HG02870 (cell line): ENCODE measurements at regions not wholly inside any gene's neighbourhood (a gene's known extent, or its start where the extent isn't known, plus 50 kb on each side); places are given as distances from the start of the nearest gene placed in this dataset.

ENCODE experiments used
- ATAC-seq: cut with Tn5 transposase; IDR thresholded peaks from one replicate; pipeline ENCODE4 v1.9.1; 2021; ENCODE audit warnings: mild to moderate bottlenecking, moderate library complexity; ENCODE audit not compliant: unreplicated experiment

DNA sequence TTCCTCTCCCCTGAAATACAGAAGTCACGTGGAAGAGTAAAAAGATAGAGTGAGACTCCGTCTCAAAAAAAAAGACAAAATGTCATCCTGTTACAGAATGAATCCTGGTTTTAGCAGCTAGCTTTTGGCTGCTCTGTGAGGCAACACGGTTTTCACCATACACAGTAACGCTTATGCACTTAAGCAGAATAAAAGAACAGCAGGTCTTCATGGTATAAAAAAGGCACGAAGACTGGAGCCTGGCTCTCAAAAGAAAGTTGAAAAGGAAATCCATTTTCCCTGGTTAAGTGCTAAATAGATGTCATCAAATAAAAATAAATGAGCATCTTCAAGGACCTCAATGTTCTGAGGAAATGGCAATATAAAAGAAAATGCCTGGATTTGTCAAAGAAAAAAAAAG lies 444.1 kb downstream of the IPO8 start:
- ATAC-seq: no peak

DNA sequence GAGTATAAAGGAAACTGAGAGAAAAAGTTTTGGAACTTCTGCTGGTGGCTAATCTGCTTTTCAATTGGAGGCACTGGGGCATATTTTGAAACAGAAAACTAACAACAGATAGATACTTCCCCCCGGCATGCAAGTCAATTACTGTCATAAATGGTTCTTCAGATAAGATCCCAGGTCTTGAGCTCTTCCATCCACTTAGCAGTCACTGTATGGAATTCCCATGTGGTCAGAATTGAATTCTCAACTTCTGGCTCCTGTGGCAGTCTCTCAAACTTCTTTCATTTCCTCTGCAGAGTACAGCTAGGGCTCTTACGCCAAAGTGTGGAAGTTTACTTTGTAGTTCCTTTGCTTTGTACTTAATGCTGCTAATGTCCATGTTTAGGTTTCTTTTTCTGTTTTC lies 452.2 kb downstream of the IPO8 start:
- ATAC-seq: no peak

DNA sequence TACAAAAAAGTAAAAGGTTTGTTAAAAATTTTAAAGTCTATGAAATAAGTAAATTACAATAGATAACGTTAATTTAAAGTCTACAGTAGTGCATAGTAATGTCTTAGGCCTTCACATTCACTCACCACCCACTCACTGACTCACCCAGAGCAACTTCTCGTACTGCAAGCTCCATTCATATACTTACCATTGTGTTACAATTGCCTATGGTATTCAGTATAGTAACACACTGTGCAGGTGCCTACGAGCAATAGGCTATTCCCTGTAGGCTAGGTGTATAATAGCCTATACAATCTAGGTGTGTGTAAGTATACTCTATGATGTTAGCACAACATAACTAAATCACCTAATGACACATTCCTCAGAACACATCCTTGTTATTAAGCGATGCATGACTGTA lies 435.3 kb upstream of the TMTC1 start:
- no peak for ATAC-seq

DNA sequence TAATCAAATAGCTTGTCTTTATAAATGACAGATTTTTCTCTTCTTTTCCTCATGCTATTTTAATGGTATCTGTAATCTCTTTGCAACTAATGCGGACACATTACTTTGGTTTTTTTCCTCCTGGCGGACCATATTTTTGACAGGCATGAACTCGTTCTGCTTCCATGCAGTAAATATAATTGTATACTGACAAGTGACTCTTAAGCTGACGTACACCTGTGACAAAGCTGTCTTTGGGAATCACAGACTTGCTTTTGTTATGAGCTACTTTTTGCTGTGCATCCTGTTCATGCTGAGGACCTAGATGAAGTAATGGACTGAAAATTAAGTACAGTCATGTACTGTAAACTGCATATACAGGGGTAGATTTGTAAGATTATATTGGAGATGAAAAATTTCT lies 434.3 kb upstream of the TMTC1 start:
- ATAC-seq: no peak

DNA sequence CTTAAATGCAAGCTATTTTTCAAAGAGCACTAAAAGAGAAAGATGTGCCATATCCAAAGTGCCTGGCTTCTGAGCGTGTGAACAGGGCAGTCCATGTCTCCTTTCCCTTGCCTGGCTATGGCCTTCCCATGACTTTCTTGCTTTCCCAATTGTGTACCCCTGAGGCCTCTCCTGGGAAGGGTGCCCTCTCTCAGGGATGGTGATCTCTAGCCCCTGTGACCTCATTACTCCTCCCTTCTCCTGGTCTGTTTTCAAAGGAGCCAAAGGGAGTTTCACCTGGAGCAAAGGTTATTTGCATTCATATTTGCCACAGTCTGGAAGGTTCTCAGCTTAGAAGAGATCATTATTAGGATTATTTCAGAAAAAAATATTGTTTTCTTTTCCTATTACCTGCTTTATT lies 429.4 kb upstream of the TMTC1 start:
- no peak for ATAC-seq

DNA sequence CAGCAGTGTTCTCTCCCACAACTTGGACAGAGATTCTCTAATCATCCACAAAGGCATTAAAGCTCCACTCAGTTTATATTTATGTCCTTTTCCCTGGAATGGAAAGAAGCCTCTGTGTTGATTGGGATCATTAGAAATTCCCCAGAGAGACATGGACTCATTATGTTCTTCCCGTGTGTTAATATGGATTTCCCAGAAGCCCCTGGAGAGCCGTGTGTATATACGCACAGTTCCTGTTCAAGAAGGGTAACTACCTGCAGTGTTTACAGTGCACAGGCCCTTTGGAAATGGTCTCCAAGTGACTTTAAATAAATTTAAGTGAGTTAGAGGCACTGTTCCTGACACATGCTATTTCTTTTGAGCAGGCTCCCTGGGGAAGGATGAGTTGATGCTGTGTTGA lies 428.0 kb upstream of the TMTC1 start:
- ATAC-seq: no peak

DNA sequence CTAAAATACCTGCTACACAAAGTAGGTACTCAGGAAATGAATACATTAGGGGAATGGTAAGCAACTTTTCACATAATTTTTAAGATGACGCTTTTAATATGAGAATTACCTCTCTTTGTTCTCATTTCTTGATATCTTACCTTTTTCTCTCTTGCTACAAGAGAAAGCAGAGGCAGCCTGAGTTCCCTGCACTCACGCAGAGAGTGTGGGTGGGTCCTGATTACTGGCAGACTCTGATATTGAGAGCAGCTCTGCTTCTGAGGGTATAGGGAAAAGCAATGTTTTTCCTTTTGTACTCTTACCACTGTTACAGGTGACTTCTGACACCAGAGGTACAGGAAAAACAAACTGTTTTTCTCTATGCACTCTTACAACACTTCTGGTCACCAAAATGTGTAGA lies 420.2 kb upstream of the TMTC1 start:
- no peak for ATAC-seq

DNA sequence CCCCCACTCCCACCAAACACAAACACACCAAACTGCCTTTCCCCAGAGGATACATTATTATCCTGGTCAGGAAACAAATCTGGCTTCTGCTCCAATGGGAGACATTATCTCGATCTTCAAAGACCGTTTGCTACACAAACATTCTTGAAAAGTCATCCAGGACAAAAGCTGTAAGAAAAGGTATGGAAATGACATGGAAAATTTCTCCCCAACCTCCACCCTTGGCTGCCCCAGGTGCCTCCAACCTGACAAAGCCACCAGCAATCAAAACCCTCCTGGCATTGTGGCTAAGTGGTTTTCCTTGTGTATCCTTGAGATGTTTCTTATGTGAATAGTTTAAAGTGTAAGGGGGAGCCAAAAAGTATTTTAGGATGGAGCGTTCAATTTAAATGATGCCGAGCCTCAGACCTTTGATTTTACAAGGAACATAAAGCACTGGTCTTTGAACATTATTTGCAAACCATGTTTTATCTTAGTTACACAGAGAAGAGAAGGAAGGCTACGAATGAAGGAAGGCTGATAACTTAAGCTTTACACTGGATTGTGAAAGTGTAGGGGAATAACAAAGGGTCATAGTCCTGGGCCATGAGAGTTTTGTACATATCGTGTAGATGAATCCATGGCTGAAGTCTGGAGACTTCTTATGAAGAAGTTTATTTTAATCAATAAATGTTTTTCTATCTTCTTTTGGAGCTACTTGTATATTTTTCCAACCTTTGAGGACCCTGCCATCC lies 418.9 kb upstream of the TMTC1 start:
- ATAC-seq: no peak

DNA sequence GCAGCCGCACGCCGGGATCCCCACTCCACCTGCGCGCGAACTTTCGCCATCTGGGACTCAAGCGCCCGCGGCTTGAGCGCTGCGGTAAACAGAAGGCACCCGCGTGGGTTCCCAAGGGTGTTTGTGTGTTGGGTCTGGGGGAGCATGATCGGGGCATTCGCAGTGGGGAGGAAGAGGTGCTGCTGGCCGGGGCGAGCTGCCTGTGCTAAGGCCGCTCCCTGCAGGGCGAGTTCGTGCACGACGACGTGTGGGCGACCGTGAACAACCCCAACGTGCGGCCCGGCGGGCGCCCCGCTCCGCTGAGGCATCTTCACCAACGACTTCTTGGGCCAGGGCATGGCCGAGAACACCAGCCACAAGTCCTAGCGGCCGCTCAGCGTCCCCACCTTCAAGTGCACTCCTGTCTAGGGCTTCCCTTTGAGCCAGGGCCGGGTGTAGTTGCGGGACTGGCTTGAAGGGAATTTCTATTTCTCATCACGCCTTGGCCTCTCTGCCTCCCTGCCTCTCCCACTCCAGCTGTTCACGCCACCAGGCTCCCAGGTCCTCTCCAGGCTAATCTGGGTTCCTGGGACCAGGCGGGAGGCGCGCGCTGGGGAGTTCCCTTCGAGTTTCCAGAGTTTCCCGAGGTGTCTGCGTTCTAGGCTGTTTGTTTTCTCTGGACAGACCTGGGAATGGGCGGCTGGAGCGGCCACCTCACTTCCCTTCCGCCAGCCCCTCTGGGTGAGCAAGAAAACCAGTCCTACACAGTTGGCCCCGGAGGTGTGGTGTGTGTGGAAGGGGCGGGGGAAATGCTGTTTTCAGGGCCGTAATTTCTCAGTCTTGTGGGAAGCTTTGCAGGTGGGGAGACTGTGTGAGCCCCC lies 417.8 kb upstream of the TMTC1 start:
- ATAC-seq: no peak

DNA sequence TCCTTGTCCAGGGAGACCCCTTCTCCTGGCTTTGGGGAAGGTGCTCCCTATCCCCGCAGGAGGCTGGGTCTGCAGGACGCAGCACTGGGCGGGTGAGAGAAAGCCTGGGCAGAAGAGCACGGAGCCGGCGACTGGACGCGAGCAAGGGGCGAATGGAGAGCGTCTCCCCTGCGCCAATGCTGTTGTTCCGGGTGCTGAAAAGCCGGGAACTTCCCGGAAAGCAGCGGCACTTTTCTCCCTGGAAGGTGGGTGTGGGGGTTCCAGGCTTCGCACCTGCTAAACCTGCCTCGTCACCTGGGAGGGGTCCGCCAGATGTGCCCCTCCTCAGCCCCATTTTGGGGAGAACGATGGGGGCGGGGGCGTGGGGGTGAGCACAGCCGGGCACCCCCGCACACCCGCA lies 417.1 kb upstream of the TMTC1 start:
- ATAC-seq: no peak

DNA sequence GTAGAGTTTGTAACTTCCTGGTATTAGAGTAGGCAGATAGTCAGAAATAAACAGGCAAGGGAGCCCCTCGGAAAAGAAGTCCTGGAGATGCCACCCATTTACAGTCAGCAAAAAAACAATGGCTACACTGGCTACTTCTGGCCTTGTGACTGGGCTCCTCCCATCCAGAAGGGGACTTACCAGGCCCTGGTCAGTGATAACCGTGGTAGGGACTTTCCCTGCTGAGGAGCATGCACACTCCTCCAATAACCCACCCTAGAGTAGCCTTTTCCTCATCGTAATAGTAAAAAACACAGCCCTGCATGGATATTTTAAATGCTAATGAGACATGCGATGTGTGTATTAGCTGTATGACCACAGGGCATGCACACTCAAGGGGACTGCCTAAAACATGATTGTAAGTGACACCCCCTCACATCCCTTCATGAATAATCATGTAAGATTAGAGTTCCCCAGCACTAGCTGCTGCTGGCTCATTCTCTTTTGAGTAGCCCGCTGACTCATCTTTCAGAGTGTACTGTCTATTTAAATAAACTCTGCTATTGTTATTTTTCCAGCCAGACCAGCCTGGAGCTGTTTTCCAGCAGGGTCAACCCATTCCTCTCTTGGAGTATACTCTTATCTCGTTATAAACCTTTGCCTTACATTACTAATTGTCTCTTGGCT lies 413.8 kb upstream of the TMTC1 start:
- no peak for ATAC-seq

DNA sequence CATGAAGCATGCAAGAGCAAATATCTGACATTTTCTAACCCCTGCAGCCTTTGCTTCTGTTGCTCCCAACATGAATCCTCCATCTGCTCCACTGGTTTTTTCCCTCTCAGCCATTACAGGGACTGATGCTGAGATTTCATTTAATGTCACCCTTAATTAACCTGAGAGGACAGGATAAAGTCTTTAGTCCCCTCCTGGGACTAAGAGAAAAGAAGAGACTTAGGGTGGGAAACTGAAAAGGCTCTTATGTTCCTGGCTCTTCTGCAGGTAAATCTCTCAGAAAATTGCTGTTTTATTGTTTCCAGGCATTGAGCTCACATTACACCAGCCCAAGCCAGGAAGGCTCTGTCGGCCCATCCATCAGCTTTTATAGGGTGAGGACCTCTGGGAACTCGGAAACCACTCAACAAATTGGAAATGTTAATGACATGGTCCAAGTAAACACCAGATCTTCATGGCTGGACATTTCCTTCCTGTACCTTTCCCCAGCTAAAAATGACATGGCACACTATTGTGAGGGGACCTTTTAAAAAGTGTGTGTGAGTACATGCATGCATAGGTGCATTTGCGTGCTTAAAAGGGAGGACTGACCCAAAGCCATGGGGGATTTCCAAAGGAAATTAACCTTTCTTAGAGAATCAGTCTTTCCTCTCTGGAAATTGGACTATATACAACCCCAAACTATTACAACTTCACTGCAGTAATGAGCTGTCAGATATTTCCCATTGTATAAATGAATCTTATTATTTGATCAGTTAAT lies 408.1 kb upstream of the TMTC1 start:
- no peak for ATAC-seq

DNA sequence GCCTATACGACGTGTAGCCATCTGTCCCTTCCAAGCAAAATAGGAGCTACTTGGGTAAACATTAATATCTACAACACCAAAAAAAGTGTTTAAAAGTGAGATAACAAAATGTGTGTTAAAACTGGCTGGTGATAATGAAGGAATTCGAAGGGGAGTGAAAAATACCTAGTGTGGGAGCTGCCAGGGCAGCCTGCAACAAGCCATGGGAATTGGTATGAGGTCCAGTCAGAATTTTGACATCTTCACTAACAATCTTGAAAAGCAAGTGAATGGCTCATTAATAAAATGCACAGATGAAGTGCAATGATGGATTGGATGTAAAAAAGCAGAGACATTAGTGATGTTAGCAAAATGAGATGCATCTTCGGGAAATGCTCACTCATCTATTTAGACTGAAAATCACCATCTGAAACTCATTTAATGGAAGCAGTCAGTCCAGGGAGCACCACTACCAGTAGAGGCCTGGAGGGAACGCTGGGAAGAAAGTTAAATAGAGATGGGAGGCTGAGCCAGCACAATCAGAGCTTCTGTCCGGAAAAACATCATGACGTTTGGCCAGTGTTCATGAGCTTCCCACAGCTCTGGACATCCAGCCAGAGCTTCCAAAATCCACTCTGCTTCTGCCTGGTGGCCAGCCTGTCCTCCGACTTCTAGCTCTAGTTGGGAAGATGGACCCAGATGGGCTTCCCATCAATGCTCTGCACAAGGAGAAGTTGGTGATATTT lies 405.0 kb upstream of the TMTC1 start:
- no peak for ATAC-seq

DNA sequence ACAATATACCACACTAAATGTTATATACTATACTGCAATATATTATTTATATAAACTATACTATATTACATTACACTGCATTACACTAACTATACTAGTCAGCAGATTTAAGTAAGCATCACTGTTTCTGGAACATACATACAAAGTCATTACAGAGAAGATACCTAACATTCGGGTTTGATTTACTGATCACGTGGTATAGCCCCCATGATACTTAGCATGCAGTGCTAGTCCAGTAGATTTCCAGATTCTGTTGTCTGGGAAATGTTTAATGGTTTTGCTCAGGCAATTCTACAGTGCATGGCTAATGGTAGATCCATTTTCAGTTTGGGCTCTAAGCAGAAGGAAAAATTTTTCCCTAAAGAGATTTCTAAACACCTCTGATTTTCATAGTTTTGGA lies 403.7 kb upstream of the TMTC1 start:
- ATAC-seq: no peak

DNA sequence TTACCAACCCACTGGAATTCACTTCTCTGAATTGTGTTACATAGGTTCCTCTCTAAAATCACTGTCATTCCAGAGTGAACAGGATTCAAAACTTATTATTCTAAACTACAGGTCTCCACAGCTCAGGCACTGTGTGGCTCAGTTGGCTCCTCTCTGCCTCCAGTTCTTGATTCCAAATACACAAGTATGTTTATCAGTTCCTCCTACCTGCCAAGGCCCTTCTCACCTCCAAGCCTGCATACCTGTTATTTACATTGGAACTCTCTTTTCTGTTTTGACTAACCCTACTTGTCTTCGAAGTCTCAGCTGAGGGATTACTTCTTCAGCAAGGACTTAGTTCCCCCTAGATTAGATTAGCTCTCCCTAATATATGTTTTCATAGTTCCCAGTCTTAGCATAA lies 397.6 kb upstream of the TMTC1 start:
- no peak for ATAC-seq

DNA sequence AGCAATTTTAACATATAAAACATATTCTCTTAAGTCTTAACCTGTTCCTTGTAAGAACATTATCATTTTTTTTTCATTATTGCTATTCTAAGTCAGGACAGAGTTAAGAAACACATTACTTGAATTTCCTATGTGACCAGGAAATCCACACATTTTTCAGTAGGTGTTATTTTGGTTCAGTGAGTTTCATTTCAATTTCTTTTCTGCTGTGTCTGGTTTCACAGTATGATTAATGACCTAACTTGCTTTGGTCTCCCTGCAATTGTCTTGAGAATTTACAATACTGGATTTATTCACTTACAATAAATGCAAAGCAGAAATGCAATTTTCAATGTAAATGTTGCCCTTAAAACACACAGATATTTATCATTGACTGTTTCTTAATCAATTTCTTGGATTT lies 396.9 kb upstream of the TMTC1 start:
- ATAC-seq: no peak

DNA sequence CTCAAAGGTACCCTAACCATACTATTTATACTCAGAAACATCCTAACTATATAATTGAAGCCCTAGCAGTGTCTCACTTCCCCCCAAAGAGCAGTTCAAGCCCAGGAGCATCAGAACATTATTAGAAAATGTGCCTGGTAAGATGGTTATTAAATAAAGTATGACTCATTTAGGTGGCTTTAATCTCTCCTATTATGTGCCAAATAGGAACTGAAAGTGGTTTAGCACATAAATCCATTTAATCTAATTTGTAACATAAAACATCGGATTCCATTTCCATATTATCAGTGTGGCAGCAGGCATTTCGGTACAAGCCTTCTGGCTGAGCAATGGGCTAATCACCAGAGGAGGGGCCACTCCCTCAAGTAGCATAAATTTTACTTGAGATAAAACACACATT lies 395.2 kb upstream of the TMTC1 start:
- ATAC-seq: no peak

DNA sequence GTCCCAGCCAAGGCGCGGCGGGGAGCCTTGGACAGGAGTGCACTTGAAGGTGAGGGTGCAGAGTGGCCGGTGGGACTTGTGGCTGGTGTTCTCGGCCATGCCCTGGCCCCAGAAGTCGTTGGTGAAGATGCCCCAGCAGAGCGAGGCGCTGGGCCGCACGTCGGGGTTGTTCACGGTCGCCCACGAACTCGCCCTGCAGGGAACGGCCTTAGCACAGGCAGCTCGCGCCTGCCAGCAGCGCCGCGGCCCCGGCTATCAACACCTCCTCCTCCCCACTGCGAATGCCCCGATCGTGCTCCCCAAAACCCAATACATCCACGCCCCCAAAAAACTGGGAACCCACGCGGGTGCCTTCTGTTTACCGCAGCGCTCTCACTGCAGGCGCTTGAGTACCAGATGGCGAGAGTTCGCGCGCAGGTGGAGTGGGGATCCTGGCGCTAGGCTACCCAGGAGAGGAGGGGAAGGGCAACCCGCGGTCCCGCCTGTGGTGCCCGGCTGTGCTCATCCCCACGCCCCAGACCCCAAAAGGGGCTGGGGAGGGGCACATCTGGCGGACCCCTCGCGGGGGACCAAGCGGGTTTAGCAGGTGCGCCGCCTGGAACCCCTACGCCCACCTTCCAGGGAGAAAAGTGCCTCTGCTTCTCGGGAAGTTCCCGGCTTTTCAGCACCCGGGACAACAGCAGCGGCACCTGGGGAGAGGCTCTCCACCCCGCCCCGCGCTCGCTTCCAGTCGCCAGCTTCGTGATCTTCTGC lies 386.3 kb upstream of the TMTC1 start:
- ATAC-seq: no peak

DNA sequence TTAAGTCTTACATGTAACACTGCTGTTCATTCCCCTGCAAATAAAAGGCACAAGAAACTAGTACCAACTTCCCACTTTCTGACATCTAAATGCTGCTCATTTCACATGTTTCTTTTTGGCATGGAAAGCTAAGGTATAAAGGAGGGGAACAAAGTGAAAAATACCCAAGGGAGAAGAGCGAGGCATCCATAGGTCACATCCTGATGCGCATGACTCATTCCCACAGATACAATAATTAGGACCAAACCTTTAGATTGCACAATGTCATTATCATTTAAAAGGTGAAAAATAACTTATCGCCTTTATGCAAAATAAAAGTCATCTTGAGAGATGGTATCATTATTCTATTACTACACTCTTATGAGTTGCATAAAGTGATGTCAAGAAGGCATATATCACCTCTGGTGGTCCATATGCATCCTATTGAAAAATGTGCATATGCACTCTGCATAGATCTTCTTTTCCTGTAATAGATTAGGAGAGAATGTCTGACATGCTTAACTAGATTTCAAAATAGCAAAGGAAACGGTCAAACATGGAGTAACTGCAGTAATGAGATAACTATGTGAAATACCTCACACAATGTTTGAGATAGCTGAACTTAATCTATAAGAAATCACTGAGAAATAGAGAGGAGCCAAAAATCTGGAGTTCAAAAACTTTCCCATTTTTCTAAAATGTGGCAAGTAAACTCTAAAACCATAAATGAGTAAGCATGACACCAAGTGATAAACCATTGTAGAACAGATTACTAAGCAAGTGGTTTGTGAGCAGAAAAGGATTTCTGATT lies 382.5 kb upstream of the TMTC1 start:
- no peak for ATAC-seq
